HG03039 (cell line): ENCODE measurements at regions not wholly inside any gene's neighbourhood (a gene's known extent, or its start where the extent isn't known, plus 50 kb on each side); places are given as distances from the start of the nearest gene placed in this dataset.
"Not testable (repeated sequence)": the region's sequence is repeated elsewhere in the genome, so short reads cannot be mapped to it uniquely, and the experiment has no call there.

Experiments
- ATAC-seq: cut with Tn5 transposase; IDR thresholded peaks from one replicate; pipeline ENCODE4 v1.9.1; 2021; ENCODE audit warnings: mild to moderate bottlenecking, moderate library complexity; ENCODE audit not compliant: unreplicated experiment

DNA sequence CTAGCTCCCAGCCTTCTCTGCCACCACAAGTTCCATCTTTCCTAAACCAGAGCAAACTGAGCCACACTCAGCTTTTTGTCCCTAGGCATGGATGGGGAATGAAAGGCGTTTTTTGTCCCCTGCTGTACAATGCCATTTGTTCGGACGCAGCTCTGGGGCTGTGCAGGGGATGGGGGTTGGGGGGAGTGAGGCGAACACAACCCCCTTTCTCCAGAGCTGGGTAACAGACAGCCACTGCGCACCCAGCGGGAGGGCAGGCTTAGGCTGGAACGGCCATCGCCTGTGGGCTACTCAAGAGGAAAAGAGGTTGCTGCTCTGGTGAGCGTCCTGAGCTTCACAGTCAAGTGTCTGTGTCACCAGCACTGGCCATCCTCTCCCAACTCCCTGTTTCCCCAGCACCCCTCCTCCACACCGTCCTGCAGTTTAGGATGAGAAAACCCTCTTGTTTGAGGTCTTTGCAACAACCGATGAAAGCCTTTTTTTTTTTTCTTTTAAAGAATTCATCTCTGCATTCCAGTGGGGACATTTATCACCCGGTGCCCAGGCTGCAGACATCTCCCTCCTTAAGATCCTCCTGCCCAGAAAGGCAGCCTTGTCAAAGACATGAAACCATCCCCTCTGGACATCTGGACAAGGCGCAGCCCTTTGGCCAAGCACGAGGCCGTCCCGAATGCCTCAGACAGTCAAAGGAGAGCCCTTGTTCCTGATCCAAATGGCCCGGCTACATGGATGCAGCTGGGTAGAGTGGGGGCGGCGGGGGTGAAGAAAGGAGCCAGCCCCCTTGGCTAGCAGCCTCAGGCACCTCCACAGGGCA is 419.6 kb downstream of the BCOR start:
- no peak for ATAC-seq

- ATAC-seq, result no peak
Measured at GRCh38 chrX:39678914-39679313, 418.8 kb downstream of the BCOR start.

- ATAC-seq, result no peak
Measured at GRCh38 chrX:39679497-39680157, 418.1 kb downstream of the BCOR start.

- ATAC-seq, result no peak
Measured at GRCh38 chrX:39681885-39682284, 415.9 kb downstream of the BCOR start.

DNA sequence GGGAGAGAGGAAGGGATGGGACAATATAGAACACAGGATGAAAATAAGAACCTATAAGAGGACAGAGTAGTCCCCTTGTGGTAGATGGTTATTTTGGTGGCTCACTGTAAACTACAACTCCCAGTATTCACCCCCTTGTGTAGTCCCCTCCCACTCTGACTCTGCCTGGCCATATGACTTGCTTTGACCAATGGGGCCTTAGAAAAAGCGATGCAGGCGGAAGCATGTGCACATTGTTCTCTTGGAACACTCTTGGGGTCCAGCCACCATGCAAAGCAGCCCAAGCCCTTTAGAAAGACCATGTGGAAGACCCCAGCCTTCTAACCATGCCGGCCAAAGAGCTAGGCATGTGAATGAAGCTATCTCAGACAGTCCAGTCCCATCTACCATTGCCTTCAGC is 415.0 kb downstream of the BCOR start:
- no peak for ATAC-seq

GRCh38 chrX:39688219-39688575 is 409.6 kb downstream of the BCOR start:
- no peak for ATAC-seq

DNA sequence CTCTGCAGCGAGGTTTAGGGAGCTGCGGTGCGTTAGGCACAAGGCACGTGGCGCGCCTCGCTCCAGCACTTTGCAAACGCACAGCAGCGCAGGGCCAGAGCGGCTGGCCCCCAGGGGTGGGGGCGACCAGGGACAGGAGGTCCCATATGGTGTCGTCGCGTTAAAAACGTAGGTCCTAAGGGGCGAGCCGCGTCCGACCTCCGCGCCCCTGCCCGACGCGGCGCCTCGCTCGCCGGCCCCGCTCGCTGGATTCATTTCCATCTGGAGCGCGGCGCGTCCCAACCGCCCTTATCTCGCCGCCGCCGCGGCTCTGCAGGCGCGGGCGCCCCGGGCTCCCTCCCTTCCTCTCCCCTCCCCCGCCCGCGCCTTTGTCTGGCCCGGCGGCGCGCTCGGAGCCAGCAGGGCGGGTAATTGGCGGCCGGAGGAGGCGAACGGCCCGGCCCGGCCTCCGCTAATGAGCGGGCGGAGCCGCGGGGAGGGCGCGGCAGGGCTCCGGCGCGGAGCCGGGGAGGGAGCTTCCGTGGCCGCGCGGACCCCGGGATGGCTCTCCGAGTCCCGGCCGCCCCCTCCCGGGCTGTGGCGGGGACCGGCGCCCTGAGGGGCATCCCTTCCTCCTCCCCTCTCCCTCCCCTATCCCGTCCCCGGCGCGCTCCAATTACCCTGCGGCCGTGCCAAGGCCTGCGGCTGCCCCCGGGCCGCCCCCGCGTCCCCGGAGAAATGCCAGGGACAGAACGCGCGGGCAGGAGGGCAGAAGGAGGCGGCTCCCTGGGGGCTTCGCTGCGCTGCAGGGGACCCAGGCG is 409.0 kb downstream of the BCOR start:
- no peak for ATAC-seq

DNA sequence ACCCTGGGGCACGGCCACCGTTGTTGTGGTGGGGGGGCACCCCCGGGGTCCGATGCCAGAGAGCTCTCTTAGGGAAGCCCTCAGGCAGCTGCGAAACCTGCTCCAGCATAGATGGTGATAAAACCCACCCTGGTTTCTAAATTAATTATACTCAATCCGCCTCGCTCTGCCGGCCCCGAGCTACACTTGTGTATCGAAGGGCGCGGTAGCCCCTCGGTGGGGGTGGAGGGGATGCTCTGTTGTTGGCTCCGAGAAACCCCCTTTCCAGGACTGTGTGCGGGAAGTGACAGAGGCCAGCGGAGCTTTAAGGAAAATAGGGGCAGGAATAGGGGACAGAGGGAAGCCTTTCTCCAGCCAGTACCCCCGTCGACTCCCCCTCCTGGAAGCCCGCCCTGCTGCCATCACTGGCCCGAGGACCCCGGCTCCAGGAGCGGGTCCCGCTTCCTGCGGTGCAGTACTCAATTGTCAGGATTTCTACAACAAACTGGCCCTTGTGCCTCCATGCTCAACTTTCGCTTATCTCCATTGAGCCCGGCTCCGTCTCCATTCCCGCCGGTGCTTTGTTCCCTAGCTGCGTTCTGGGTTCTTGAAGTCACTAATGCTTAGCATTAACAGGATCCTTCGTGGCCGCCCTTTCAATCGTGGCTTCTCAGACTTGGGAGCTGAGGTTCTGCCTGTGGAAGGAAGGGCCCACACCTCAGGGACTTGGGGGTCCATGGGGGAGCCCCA is 408.2 kb downstream of the BCOR start:
- ATAC-seq, result no peak

- no peak for ATAC-seq
Measured at GRCh38 chrX:39690541-39691415, 407.0 kb downstream of the BCOR start.

DNA sequence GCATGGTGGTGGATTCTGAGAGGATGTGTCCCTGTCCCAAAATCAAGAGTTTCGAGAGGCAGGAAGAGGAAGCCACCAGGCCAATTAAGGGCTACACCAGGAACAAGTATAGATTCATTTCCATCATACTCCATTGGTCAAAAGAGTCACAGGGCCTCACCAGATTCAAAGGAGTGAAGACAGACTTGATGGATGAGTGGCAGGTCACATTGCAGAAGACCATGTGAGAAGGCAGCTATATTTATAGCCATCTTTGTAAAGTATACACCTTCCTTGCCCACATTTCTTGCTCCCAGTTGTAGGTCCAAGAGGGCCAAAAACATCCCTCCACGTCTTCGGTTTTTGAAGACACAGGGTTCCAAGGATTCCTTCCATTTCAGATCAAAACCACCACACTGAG is 406.0 kb downstream of the BCOR start:
- ATAC-seq, result no peak

- ATAC-seq, result no peak
Measured at GRCh38 chrX:39692796-39693195, 405.0 kb downstream of the BCOR start.

GRCh38 chrX:39693298-39693697 is 404.5 kb downstream of the BCOR start:
- ATAC-seq, result no peak

- not testable (repeated sequence) for ATAC-seq
Measured at GRCh38 chrX:39702636-39703035, 395.1 kb downstream of the BCOR start.

DNA sequence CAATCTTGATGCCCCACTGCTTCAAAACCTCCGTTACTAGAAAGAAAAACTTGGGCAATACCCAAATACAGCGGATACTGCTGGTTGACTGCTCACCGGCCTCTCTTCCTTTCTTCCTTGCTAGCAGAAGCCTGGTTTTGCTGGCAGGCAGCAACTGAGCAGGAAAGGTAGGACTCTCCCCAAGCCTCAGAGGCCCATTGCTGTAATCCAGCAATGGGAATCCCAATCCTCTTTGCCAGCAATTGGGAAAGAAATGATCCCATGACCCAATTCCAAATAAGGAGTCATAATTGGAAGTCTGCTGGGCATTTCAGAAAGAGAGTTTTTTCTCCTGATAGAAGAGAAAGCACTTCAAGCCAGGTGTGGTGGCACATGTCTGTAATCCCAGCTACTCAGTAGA is 394.5 kb downstream of the BCOR start:
- ATAC-seq, result no peak

GRCh38 chrX:39704590-39704989 is 393.2 kb downstream of the BCOR start:
- ATAC-seq, result no peak

GRCh38 chrX:39705290-39705689 is 392.5 kb downstream of the BCOR start:
- no peak for ATAC-seq

DNA sequence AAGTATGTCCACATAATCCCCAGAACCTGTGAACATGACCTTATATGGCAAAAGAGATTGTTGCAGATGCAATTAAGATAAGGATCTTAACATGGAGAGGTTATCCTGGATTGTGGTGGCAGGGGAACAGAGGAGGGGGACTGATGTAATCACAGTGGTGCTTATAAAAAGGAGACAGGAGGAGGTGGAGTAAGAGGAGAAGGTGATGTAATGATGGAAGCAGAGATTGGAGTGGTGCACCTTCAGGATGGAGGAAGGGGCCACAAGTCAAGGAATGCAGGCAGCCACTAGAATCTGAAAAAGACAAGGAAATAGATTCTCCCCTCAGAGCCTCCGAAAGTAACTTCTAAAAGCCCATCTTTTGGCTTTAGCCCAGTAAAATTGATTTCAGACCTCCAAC is 388.4 kb downstream of the BCOR start:
- ATAC-seq, result no peak

- ATAC-seq, result no peak
Measured at GRCh38 chrX:39709812-39710211, 387.9 kb downstream of the BCOR start.

DNA sequence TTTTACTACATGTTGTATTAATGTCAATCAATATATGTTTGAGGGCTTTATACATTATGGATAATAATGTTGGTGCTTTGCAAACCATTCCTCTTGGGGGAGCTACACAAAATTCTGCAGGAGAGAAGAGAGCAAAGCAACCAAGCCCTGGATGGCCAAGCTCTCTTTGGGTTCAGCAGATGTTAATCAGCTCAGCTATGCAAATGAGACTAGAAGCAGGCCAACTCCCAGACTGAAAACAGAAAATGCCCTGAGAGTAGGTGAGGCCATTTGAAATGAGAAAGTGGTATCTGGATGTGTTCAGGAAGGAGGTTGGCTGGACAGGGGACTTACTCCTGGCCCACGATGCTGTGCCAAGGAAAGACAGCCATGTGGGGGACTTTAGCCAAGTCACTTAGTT is 387.0 kb downstream of the BCOR start:
- ATAC-seq, result no peak

DNA sequence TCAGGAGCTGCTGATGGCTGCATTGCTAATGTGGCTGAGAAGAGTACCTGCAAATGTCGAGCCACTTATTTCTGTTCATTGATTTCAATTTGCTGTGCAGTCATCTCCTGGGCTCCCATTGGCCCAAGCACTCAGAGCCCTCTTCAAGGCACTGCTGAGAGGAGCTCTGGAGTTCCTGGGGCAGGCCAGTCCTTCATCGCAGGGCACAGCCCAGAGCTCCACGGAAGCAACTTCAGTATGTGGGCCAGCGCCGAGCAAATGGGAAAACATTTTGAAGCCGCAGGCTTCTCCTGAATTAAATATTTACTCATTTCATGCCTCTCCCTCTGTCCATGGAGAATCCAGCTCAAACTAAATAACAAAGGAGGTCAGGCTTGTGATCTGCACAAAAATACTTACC is 383.3 kb downstream of the BCOR start:
- ATAC-seq, result no peak
